CD4-positive, alpha-beta T cell treated with Interleukin-12 subunit alpha and Interleukin-12 subunit beta, for 1 hour (primary cell): ENCODE measurements at regions not wholly inside any gene's neighbourhood (a gene's known extent, or its start where the extent isn't known, plus 50 kb on each side); places are given as distances from the start of the nearest gene placed in this dataset.

ENCODE experiments used
- DNase-seq: peaks from one replicate; pipeline ENCODE4 v3.0.0-alpha.2; 2020

GRCh38 chr15:26177816-26178215 lies 314.7 kb upstream of the ATP10A start:
- no peak for DNase-seq

GRCh38 chr15:26176831-26177230 lies 313.7 kb upstream of the ATP10A start:
- no peak for DNase-seq

DNA sequence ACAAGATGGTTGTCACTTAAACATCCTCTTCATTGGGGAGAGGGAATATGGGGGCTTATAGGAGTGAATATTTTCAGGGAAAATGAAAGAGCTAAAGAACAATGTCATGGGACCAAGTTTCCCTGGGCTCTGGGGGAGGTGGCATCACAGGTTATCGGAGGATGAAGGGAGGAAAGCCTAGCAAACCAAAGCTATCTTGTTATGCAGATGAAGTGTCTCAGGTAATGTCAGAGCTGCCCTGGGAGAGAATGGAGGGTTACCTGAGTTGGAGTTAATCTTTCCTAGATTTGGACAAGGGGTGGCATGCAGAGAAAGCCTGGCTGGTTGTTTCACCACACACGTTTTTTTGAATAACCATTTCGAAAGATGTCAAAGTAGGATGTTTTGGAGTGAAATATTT lies 308.1 kb upstream of the ATP10A start:
- DNase-seq, result no peak

GRCh38 chr15:26166429-26166828 lies 303.3 kb upstream of the ATP10A start:
- DNase-seq, result no peak

- no peak for DNase-seq
Measured at GRCh38 chr15:26165546-26165945, 302.4 kb upstream of the ATP10A start.

GRCh38 chr15:26160343-26160742 lies 297.2 kb upstream of the ATP10A start:
- DNase-seq, result no peak

DNA sequence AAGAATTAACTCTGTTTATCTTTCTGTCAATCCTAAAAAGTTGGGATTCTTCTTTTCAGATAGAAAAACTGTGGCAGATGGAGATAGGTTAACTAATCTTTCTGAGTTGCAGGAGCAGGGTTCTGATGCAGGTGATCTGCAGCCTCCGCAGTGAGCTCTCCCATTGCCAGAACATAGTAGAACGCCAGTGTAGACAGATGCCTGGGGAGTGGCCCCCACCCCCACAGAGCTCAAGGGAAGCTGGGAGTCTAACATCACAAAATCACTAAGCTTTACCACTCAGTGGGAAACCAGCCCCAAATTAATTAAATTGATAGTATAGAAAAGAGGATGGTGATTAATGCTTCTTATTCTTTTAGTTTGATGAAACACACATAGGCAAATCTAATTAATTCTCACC lies 295.0 kb upstream of the ATP10A start:
- DNase-seq, result no peak

DNA sequence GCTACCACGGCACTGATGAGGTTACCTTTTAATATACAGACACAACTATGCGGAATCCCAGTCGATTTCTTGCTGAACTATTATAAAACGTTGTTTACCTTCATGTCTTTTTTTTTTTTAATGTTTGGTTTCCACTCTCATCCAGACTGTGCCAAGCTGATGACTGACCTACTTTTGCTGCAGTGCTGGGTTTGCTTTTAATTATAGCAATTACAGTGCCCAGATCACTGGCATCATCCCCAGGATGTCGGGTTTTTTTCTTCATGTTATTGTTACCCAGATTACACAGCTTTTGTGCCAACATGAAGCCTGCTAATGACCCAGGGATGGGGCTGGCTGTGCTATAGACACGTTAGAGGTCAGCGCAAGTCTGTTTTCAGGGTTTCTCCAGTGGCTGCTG lies 294.0 kb upstream of the ATP10A start:
- no peak for DNase-seq

GRCh38 chr15:26156051-26156450 lies 292.9 kb upstream of the ATP10A start:
- DNase-seq, result no peak

DNA sequence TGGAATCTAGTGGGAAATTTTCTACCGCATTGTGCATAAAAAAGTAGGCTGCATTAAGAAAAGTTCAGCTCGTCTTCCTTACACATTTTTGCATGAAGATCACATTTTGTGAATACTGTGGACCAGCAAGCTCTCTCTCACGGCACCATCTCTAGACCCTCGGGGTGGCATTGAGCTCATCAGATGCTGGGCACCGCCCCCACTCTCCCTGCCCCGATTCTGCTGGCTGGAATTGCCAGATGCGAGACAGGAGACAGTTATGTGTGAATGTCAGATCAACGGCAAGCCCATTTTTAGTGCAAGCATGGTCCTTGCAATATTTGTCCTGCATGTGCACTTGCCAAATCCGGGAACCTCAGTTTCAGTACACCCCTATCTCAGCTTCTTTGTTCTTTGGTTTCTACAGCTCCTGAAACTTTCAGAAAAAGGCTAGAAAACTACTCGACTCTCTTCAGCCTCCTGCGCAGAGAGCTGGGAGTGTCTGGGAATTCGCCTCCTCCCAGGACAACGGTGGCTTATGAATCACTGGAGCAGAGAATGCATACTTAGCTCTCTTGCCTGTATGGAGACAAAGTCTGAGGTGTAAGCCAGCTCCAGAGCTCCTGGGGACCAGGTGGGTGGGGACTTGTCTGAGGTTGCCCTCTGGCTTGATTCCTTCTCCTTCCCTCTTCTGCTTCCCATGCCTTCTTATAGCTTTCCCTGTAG lies 285.2 kb upstream of the ATP10A start:
- DNase-seq, result no peak

DNA sequence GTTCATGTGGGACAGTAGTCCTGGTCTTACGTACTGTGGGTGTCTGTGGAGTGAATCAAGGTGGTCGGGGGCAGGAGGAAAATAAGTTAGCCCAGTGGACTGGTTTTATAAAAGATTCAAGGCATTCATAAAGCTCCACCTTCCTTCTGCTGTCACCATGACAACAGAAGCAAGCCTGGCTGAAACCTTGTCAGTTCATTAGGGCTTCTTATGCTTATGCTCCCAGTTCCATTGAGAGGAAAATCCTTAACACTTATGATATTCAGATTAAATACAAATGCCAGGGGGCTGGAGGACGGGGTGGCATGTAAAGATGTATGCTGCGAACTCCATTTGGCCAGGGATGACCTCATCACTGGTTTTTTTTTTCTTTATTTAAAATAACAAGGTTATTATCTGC lies 283.1 kb upstream of the ATP10A start:
- no peak for DNase-seq

GRCh38 chr15:26145796-26146195 lies 282.7 kb upstream of the ATP10A start:
- DNase-seq, result no peak

GRCh38 chr15:26144836-26145235 lies 281.7 kb upstream of the ATP10A start:
- DNase-seq, result no peak

DNA sequence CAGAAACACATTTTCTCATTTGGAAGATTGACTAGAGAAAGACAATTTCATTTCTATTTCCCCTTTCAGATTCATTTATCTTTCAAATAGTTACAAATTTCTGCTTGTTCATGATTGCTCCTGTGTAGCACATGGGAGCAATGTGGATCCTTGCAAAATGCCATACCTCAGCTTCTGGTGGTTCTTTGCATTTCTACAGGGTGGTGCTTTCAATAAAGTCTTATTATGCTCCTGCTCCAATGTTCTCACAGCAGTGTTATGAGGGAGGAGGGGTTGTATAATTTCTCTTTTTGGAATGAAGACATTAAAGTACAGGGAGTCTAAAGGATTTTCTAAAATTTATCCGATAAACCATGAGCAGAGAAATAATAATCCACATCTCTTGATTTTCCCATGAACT lies 280.1 kb upstream of the ATP10A start:
- no peak for DNase-seq

GRCh38 chr15:26134812-26135211 lies 271.7 kb upstream of the ATP10A start:
- no peak for DNase-seq

DNA sequence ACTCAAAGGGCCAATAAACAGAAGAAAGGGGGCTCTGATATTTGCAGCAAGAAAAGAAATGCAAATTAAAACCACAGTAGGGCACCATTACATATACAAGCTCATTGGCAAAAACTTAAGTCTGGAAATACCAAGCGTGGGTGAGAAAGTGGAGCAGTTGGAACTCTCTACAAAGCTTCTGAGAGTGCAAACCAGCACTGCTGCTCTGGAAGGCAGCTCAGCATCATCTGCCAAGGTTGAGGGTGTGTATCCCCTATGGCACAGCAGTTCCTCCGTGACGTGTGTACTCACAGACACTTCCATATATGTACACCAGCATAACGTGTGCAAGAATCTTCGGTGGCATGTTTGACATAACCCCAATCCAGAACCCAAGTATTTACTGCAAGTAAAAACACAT lies 271.0 kb upstream of the ATP10A start:
- no peak for DNase-seq

DNA sequence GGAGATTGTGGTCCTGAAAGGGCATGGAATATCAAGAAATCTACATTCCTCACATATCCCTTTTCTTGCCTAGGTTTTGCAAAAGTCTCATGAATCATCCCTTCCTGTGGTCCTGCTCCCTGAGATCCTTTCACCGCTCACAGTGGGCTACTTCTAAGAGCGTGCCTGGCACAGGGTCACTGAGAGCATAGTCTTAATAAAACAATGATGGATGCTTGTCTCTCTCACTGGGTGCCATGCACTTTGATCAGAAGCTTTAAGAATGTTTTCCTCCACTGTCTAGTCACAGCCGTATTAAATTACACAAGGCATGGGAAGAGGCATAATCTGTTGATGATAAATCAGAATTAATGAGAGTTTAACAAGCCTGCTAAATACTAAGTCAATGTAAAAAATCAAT lies 269.7 kb upstream of the ATP10A start:
- DNase-seq, result no peak

DNA sequence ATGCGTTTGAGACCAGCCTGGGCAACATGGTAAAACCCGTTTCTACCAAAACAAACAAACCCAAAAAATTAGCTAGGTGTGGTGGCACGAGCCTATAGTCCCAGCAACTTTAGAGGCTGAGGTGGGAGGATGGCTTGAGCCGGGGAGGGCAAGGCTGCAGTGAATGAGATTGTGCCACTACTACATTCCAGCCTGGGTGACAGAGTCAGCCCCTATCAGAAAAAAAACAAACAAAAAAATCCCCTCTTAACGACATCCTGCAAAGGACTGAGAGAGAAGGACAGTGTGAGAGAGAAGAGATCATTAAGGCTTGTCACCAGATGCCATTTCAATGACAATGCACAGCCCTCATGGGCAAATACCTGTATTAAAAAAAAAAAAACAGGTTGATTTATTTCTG lies 266.7 kb upstream of the ATP10A start:
- DNase-seq, result no peak

DNA sequence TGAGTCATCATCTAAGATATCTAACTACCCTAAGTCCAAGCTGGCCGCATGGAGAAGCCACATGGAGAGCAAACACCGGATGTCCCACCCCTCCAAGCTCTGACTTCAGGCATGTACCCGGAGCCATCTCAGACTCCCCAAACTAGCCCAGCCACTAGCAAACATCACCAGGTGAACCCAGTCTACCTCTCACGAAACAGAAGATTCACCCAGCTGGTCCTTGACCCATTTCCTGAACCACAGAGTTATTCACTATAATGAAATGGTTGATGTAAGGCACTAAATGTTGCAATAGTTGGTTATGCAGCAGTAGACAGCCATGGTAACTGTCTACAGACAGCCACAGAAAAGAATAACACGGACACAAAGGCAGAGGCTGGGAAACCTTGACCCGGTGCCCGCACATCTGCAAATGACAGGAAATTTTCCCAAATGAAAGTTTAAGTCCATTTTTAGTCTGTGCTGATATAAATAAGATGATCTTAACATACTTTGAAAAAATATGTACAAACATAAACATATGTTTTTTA lies 265.5 kb upstream of the ATP10A start:
- no peak for DNase-seq

GRCh38 chr15:26126819-26127387 lies 263.8 kb upstream of the ATP10A start:
- DNase-seq, result no peak

- no peak for DNase-seq
Measured at GRCh38 chr15:26126070-26126469, 262.9 kb upstream of the ATP10A start.

DNA sequence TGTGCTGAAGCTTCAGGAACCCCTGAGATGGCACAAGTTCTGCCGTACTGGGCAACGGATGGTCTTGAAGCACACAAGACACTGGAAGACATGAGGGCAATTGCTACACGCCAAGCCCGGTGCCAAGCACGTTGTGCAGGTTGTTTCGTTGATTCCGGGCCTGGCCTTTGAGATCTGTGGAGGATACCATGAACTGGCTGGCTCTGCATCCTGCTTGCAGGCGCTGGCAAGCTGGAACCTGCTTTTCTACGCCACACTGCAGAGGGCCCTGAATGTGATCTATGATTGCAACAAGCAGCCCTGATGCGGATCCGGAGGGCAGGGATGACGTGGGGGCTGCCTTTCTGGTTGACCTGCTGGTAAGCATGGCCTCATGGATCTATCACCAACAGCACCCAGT lies 262.5 kb upstream of the ATP10A start:
- no peak for DNase-seq

- no peak for DNase-seq
Measured at GRCh38 chr15:26119322-26119721, 256.2 kb upstream of the ATP10A start.

GRCh38 chr15:26115229-26115943 lies 252.3 kb upstream of the ATP10A start:
- no peak for DNase-seq
